ENCODE measurements at regions not wholly inside any gene's neighbourhood (a gene's known extent, or its start where the extent isn't known, plus 50 kb on each side); places are given as distances from the start of the nearest gene placed in this dataset.

DNA sequence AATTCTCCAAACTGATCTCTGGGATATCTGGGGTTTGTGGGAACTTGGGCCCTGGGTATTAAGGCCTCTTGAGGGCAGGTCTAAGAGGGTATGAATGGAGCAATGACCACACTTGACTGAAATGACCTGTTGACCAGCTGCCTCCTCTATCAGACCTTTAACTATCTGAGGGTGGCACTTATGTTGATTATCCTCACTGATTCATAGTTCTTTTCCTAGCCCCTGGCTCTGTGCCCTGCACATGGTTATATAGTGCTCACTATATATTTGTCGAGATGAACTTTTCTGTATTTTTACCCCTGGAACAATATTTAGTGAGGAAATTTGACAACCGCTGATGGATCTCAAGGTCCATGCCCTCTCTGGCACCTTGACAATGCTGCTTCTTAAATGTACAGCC lies 305.5 kb upstream of the PLET1 start:
- POLR2A ChIA-PET (ENCODE audit: partially characterized antibody): no interaction called here
- no peak for TF ChIP-seq SP1 (IDR thresholded peaks at IDR 0.05; ENCODE audit: low read depth, low read length)
- no peak for TF ChIP-seq RBBP5 (IDR thresholded peaks at IDR 0.05; ENCODE audit: borderline replicate concordance, low read depth, low read length)
- TF ChIP-seq TCF12 (IDR thresholded peaks at IDR 0.05; ENCODE audit: low read depth, low read length): no peak
- no peak for TF ChIP-seq RXRA (IDR thresholded peaks at IDR 0.05; ENCODE audit: insufficient read depth, low read depth, low read length)
- no peak for TF ChIP-seq NANOG (IDR thresholded peaks at IDR 0.05; ENCODE audit: insufficient read depth, low read depth, low read length, poor library complexity, severe bottlenecking)
- TF ChIP-seq CEBPB (IDR thresholded peaks at IDR 0.05; ENCODE audit: low read depth, low read length): no peak
- TF ChIP-seq CHD2 (IDR thresholded peaks at IDR 0.05; ENCODE audit: low read length): no peak
- TF ChIP-seq ASH2L (IDR thresholded peaks at IDR 0.05; ENCODE audit: low read length): no peak
- no peak for TF ChIP-seq BCL11A (IDR thresholded peaks at IDR 0.05; ENCODE audit: low read depth in 2 of 2, low read length in 2 of 2)
- Histone ChIP-seq H2BK20ac (ENCODE audit: low read length) (no peak overlapping the region), H3K4me2 (ENCODE audit: insufficient read depth in 1 of 2, low read depth in 2 of 2, low read length in 2 of 2) (no peak overlapping the region), H2BK5ac (ENCODE audit: low read depth, low read length) (no peak overlapping the region), H3K14ac (ENCODE audit: insufficient read length) (no peak overlapping the region), H2BK12ac (ENCODE audit: low read depth, low read length) (no peak overlapping the region), H4K20me1 (replicated peaks in 1 of 2; ENCODE audit: control insufficient read depth in 1 of 2, insufficient read depth in 2 of 2, low read length in 2 of 2) (no peaks in the 10 kb centered on the region), H2BK120ac (replicated peaks; ENCODE audit: low read depth, low read length) (no peak overlapping the region), H3K4ac (replicated peaks; ENCODE audit: insufficient read length, low read depth, low read length) (no peak overlapping the region), H2AFZ (ENCODE audit: low read length) (no peak overlapping the region), H2AK5ac (ENCODE audit: low read depth, low read length) (no peak overlapping the region), H4K91ac (replicated peaks; ENCODE audit: insufficient read length, low read length) (no peak overlapping the region), H3K36me3 (ENCODE audit: control insufficient read depth in 2 of 4, insufficient read depth in 4 of 4, low read length in 3 of 4) (no peaks in the 10 kb centered on the region), H2BK15ac (ENCODE audit: low read length) (no peak overlapping the region), H3K23ac (ENCODE audit: insufficient read length) (no peak overlapping the region), H3K56ac (replicated peaks; ENCODE audit: insufficient read length, low read depth, low read length) (no peak overlapping the region), H3K23me2 (ENCODE audit: low read depth, low read length) (no peaks in the 10 kb centered on the region), H3K4me1 (replicated peaks in 1 of 4; ENCODE audit: control insufficient read depth in 3 of 4, insufficient read depth in 4 of 4, low read length in 3 of 4) (no peaks in the 10 kb centered on the region), H3K4me3 (ENCODE audit: extremely low read depth in 1 of 4, insufficient read depth in 2 of 4, low read depth in 3 of 4, low read length in 4 of 4) (no peak overlapping the region), H3K9me3 (ENCODE audit: insufficient read depth in 2 of 2, low read depth in 1 of 2, low read length in 1 of 2) (no peaks in the 10 kb centered on the region), H4K5ac (ENCODE audit: insufficient read length, low read depth, low read length) (no peak overlapping the region), H3K9ac (replicated peaks in 1 of 4; ENCODE audit: extremely low read depth in 1 of 4, low read depth in 3 of 4, low read length in 3 of 4) (no peak overlapping the region), H3K79me1 (ENCODE audit: low read depth, low read length) (no peaks in the 10 kb centered on the region), H3K18ac (ENCODE audit: extremely low read depth, low read length) (no peak overlapping the region), H3K79me2 (ENCODE audit: control insufficient read depth in 1 of 2, insufficient read depth in 2 of 2, low read length in 2 of 2) (no peaks in the 10 kb centered on the region), H4K8ac (ENCODE audit: extremely low read depth, insufficient read depth, low read length) (no peak overlapping the region), H3K27me3 (replicated peaks in 1 of 4; ENCODE audit: control insufficient read depth in 3 of 4, extremely low read depth in 1 of 4, insufficient read depth in 3 of 4, low read length in 3 of 4) (no peaks in the 10 kb centered on the region; a peak in 1 of 7 replicates), H3K27ac (ENCODE audit: low read depth, low read length) (no peak overlapping the region)
- WGBS, 2 experiments (ENCODE audit: extremely low coverage in 1 of 2, insufficient coverage in 1 of 2, insufficient read length in 1 of 2, insufficient replicate concordance in 2 of 2, low coverage in 1 of 2, low lambda C conversion rate in 2 of 2, missing lambda C conversion rate in 1 of 2): 95% methylated on average over 2 of the region's 2 CpGs; no CpG with 5 or more reads in 1 of the 2 experiments
- FAIRE-seq (no peak), DNase-seq (ENCODE audit: low read depth in 1 of 2, low spot score in 2 of 2) (no peak)
- CTCF ChIA-PET (ENCODE audit: partially characterized antibody): interaction anchor here (1.3 to 3.7 kb wide), 4 partner anchors 11 to 113 kb away, joined by 3 to 37 read pairs (median 9); no protein-coding TSS in a partner anchor

Data from H1 (cell line).